Fibroblast of villous mesenchyme (primary cell): ENCODE measurements at regions not wholly inside any gene's neighbourhood (a gene's known extent, or its start where the extent isn't known, plus 50 kb on each side); places are given as distances from the start of the nearest gene placed in this dataset.
"Not testable (repeated sequence)": the region's sequence is repeated elsewhere in the genome, so short reads cannot be mapped to it uniquely, and the experiment has no call there.

Experiments
- DNase-seq: peaks from one replicate; pipeline ENCODE4 v3.0.0-alpha.2; 2010; ENCODE audit warnings: low read depth
- H3K4me3 ChIP-seq: 2 replicates; pipeline ENCODE4 v1.5.1; 2011; ENCODE audit warnings: low read depth, mild to moderate bottlenecking, low read length
- CTCF ChIP-seq: IDR thresholded peaks from 2 replicates; pipeline ENCODE4 v1.5.1; 2012; ENCODE audit warnings: low read depth, mild to moderate bottlenecking, low read length; ENCODE audit not compliant: insufficient read depth

- H3K4me3 ChIP-seq, result no peak overlapping the region
- no peak for TF ChIP-seq CTCF
- no peak for DNase-seq
Observed at GRCh38 chr2:84301717-84302116, 157.4 kb downstream of the SUCLG1 start.

- H3K4me3 ChIP-seq, result no peak overlapping the region
- no peak for TF ChIP-seq CTCF
- no peak for DNase-seq
Observed at GRCh38 chr2:84300696-84301029, 158.4 kb downstream of the SUCLG1 start.

- H3K4me3 ChIP-seq, DNase-seq: not testable (repeated sequence)
Observed at GRCh38 chr2:84300001-84300695, 158.9 kb downstream of the SUCLG1 start.

- TF ChIP-seq CTCF, result no peak
- H3K4me3 ChIP-seq, result no peak overlapping the region
- no peak for DNase-seq
Observed at GRCh38 chr2:84299211-84299775, 159.8 kb downstream of the SUCLG1 start.

GRCh38 chr2:84297155-84297554 lies 161.9 kb downstream of the SUCLG1 start:
- no peak overlapping the region for H3K4me3 ChIP-seq
- DNase-seq, result no peak
- no peak for TF ChIP-seq CTCF

- no peak overlapping the region for H3K4me3 ChIP-seq
- no peak for TF ChIP-seq CTCF
- no peak for DNase-seq
Observed at GRCh38 chr2:84293791-84294380, 165.2 kb downstream of the SUCLG1 start.

DNA sequence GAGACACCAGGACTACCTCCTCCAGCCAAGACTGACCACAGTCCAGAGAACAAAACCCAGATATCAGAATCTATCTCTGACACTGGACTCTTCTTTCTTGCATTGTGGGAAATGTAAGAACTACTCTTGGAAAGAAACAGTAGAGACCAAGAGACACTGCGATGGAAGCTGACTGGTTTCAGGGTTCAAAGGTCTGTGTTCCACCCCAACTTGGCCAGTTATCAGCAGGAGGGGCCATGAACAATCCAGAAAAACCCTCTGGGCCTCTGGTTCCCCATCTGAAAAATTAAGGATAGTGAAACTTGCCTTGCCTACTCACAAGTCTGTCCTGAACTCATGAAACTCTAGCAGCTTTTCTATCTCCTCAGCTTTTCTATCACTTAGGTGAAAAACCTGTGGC lies 166.5 kb downstream of the SUCLG1 start:
- TF ChIP-seq CTCF, result no peak
- DNase-seq, result no peak

More for the DNA sequence above, 166.5 kb downstream of the SUCLG1 start:
- H3K4me3 ChIP-seq, result no peak overlapping the region
